ENCODE measurements at regions not wholly inside any gene's neighbourhood (a gene's known extent, or its start where the extent isn't known, plus 50 kb on each side); places are given as distances from the start of the nearest gene placed in this dataset.

DNA sequence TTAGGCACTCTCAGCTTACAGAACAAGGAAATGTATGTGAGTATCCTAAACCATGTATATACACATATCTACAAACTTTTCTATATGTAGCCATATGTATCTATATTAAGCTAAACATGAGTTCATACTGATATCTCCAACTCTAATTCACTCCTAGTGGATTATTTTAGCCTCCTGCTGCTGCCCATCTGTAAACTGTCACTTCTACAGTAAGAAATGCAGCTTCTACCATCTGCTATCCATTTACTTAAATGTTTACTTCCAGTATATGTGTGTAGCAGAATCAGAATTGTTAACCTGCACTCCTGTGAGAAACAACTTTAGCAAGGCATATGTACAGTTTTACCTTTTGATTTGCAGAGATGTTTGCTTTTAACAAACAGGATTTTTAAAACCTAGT, 478.5 kb upstream of the CBLB start:
- Histone ChIP-seq H3K27me3 (ENCODE audit: insufficient read depth, low read length, poor library complexity, severe bottlenecking) (no peaks in the 10 kb centered on the region), H3F3A (ENCODE audit: low read depth) (no peaks in the 10 kb centered on the region), H3K79me2 (ENCODE audit: insufficient read depth, low read length) (no peaks in the 10 kb centered on the region), H3K9ac (ENCODE audit: low read depth, low read length, poor library complexity, severe bottlenecking) (no peak overlapping the region), H3K9me3 (ENCODE audit: insufficient read depth, low read depth, low read length) (no peaks in the 10 kb centered on the region), H3K36me3 (ENCODE audit: insufficient read depth, low read length) (no peaks in the 10 kb centered on the region), H2AFZ (ENCODE audit: low read length) (no peak overlapping the region), H4K20me1 (ENCODE audit: insufficient read depth, low read length, poor library complexity, severe bottlenecking) (no peaks in the 10 kb centered on the region), H3K4me2 (ENCODE audit: low read depth, low read length, poor library complexity, severe bottlenecking) (no peak overlapping the region), H3K4me1 (ENCODE audit: insufficient read depth, low read length, poor library complexity, severe bottlenecking) (peaks cover 8% of the 10 kb centered on the region), H3K4me3 (ENCODE audit: low read length, poor library complexity, severe bottlenecking) (no peak overlapping the region), H3K9me2 (replicated peaks; ENCODE audit: low read depth, low read length) (no peaks in the 10 kb centered on the region)
- TF ChIP-seq, protein P1, sequence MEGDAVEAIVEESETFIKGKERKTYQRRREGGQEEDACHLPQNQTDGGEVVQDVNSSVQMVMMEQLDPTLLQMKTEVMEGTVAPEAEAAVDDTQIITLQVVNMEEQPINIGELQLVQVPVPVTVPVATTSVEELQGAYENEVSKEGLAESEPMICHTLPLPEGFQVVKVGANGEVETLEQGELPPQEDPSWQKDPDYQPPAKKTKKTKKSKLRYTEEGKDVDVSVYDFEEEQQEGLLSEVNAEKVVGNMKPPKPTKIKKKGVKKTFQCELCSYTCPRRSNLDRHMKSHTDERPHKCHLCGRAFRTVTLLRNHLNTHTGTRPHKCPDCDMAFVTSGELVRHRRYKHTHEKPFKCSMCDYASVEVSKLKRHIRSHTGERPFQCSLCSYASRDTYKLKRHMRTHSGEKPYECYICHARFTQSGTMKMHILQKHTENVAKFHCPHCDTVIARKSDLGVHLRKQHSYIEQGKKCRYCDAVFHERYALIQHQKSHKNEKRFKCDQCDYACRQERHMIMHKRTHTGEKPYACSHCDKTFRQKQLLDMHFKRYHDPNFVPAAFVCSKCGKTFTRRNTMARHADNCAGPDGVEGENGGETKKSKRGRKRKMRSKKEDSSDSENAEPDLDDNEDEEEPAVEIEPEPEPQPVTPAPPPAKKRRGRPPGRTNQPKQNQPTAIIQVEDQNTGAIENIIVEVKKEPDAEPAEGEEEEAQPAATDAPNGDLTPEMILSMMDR (conservative IDR thresholded peaks at IDR 0.05; ENCODE audit: low read length) = no peak
- TF ChIP-seq EZH2phosphoT487 (IDR thresholded peaks at IDR 0.05; ENCODE audit: borderline replicate concordance) = no peak

GRCh38 chr3:106348139-106348690, 479.4 kb upstream of the CBLB start:
- Histone ChIP-seq H2AFZ (ENCODE audit: low read length) (no peak overlapping the region), H4K20me1 (ENCODE audit: insufficient read depth, low read length, poor library complexity, severe bottlenecking) (no peaks in the 10 kb centered on the region), H3K9me3 (ENCODE audit: insufficient read depth, low read depth, low read length) (no peaks in the 10 kb centered on the region), H3K36me3 (ENCODE audit: insufficient read depth, low read length) (no peaks in the 10 kb centered on the region), H3K9ac (ENCODE audit: low read depth, low read length, poor library complexity, severe bottlenecking) (no peak overlapping the region), H3K79me2 (ENCODE audit: insufficient read depth, low read length) (no peaks in the 10 kb centered on the region), H3K4me1 (ENCODE audit: insufficient read depth, low read length, poor library complexity, severe bottlenecking) (peaks cover 8% of the 10 kb centered on the region), H3K27me3 (ENCODE audit: insufficient read depth, low read length, poor library complexity, severe bottlenecking) (no peaks in the 10 kb centered on the region), H3K4me2 (ENCODE audit: low read depth, low read length, poor library complexity, severe bottlenecking) (no peak overlapping the region), H3K4me3 (ENCODE audit: low read length, poor library complexity, severe bottlenecking) (no peak overlapping the region), H3F3A (ENCODE audit: low read depth) (no peaks in the 10 kb centered on the region), H3K9me2 (replicated peaks; ENCODE audit: low read depth, low read length) (no peaks in the 10 kb centered on the region)
- TF ChIP-seq, protein P1 (conservative IDR thresholded peaks at IDR 0.05; ENCODE audit: low read length) = no peak
- TF ChIP-seq EZH2phosphoT487 (IDR thresholded peaks at IDR 0.05; ENCODE audit: borderline replicate concordance) = no peak

- Histone ChIP-seq H3K36me3 (ENCODE audit: insufficient read depth, low read length) (no peaks in the 10 kb centered on the region), H3K27me3 (ENCODE audit: insufficient read depth, low read length, poor library complexity, severe bottlenecking) (no peaks in the 10 kb centered on the region), H3F3A (ENCODE audit: low read depth) (no peaks in the 10 kb centered on the region), H3K4me3 (ENCODE audit: low read length, poor library complexity, severe bottlenecking) (no peak overlapping the region), H3K4me2 (ENCODE audit: low read depth, low read length, poor library complexity, severe bottlenecking) (no peak overlapping the region), H3K79me2 (ENCODE audit: insufficient read depth, low read length) (no peaks in the 10 kb centered on the region), H3K4me1 (ENCODE audit: insufficient read depth, low read length, poor library complexity, severe bottlenecking) (peaks cover 8% of the 10 kb centered on the region), H4K20me1 (ENCODE audit: insufficient read depth, low read length, poor library complexity, severe bottlenecking) (no peaks in the 10 kb centered on the region), H3K9me2 (replicated peaks; ENCODE audit: low read depth, low read length) (no peaks in the 10 kb centered on the region), H3K9ac (ENCODE audit: low read depth, low read length, poor library complexity, severe bottlenecking) (no peak overlapping the region), H2AFZ (ENCODE audit: low read length) (no peak overlapping the region), H3K9me3 (ENCODE audit: insufficient read depth, low read depth, low read length) (no peaks in the 10 kb centered on the region)
- TF ChIP-seq, protein P1 (conservative IDR thresholded peaks at IDR 0.05; ENCODE audit: low read length) = no peak
- TF ChIP-seq EZH2phosphoT487 (IDR thresholded peaks at IDR 0.05; ENCODE audit: borderline replicate concordance) = no peak
Measured at GRCh38 chr3:106349191-106349881, 480.5 kb upstream of the CBLB start.
